HCT116 (cell line): ENCODE measurements at regions not wholly inside any gene's neighbourhood (a gene's known extent, or its start where the extent isn't known, plus 50 kb on each side); places are given as distances from the start of the nearest gene placed in this dataset.

Experiments used
- CTCF ChIP-seq, 3 experiments: fragments of 200-600 bp in 1 of 3; sonication (generic) in 1 of 3; IDR thresholded peaks in 2 of 3; conservative IDR thresholded peaks in 1 of 3; 2 replicates each; pipeline ENCODE4 v1.5.1; 2012 to 2017; ENCODE audit warnings: low read depth in 2 of 3, low read length in 2 of 3, antibody characterized with exemption in 1 of 3, borderline replicate concordance in 1 of 3, control low read depth in 1 of 3, mild to moderate bottlenecking in 1 of 3, mixed read lengths in 1 of 3, mixed run types in 1 of 3, moderate library complexity in 1 of 3; ENCODE audit not compliant: insufficient read depth in 1 of 3
- SIN3A ChIP-seq: IDR thresholded peaks from 2 replicates; pipeline ENCODE4 v1.6.1; 2012; ENCODE audit warnings: low read depth

GRCh38 chr2:226677080-226677479 is 122.5 kb downstream of the IRS1 start:
- TF ChIP-seq SIN3A (no peak), CTCF (IDR thresholded peaks at IDR 0.05 in 2 of 3, conservative IDR thresholded peaks at IDR 0.05 in 1 of 3; ENCODE audit: borderline replicate concordance in 1 of 3, insufficient read depth in 1 of 3, low read depth in 2 of 3, low read length in 2 of 3) (no peak)
